ENCODE measurements at regions not wholly inside any gene's neighbourhood (a gene's known extent, or its start where the extent isn't known, plus 50 kb on each side); places are given as distances from the start of the nearest gene placed in this dataset.

- Histone ChIP-seq H3K4me2 (no peak overlapping the region), H3K4me3 (no peak overlapping the region), H3K9me2 (ENCODE audit: insufficient read depth) (no peaks in the 10 kb centered on the region; the same call in 1 of the 2 replicates), H3K4me1 (replicated peaks; ENCODE audit: insufficient read depth) (no peaks in the 10 kb centered on the region), H3K27ac (no peak overlapping the region), H3K9me3 (ENCODE audit: insufficient read depth, low read depth) (no peaks in the 10 kb centered on the region), H3K79me2 (ENCODE audit: low read depth) (no peaks in the 10 kb centered on the region), H4K20me1 (ENCODE audit: insufficient read depth) (no peaks in the 10 kb centered on the region), H3K27me3 (ENCODE audit: insufficient read depth, low read depth) (no peaks in the 10 kb centered on the region), H3K36me3 (ENCODE audit: low read depth) (no peaks in the 10 kb centered on the region), H2AFZ (no peak overlapping the region), H3F3A (ENCODE audit: insufficient read depth, low read depth) (no peaks in the 10 kb centered on the region)
- no TSS peak for BruUV-seq (replicated peaks)
- POLR2A ChIA-PET (ENCODE audit: unreplicated experiment) = no interaction called here
- CTCF ChIA-PET = no interaction called here
- DNase-seq = no peak
- intact Hi-C loops (cut with micrococcal nuclease; ENCODE audit: unreplicated experiment) = loop anchor here (10.0 kb wide), 2 partner anchors 196 to 1484 kb away; no protein-coding TSS in a partner anchor
- TF ChIP-seq CTCF (conservative IDR thresholded peaks at IDR 0.05) = no peak
- TF ChIP-seq EZH2 (IDR thresholded peaks at IDR 0.05; ENCODE audit: low read depth) = no peak
Measured at GRCh38 chr5:145689235-145689634, 145.9 kb downstream of the PRELID2 start.

- no peaks in the 10 kb centered on the region for H3K79me2 ChIP-seq (ENCODE audit: low read depth)
- TF ChIP-seq EZH2 (IDR thresholded peaks at IDR 0.05; ENCODE audit: low read depth) (no peak), CTCF (conservative IDR thresholded peaks at IDR 0.05) (no peak)
- no TSS peak for BruUV-seq (replicated peaks)
- peaks cover 4% of the 10 kb centered on the region; the same call in 1 of the 2 replicates for H3K9me2 ChIP-seq (ENCODE audit: insufficient read depth)
- ChIA-PET CTCF (interaction anchor here (0.6 kb wide), 1 partner anchor 443 kb away, joined by 3 read pairs; no protein-coding TSS in a partner anchor), POLR2A (ENCODE audit: unreplicated experiment) (no interaction called here)
- no peak overlapping the region for H3K4me2 ChIP-seq
- intact Hi-C loops (cut with micrococcal nuclease; ENCODE audit: unreplicated experiment) = loop anchor here (10.0 kb wide), 2 partner anchors 197 to 1483 kb away; no protein-coding TSS in a partner anchor
- H4K20me1 ChIP-seq (ENCODE audit: insufficient read depth) = no peaks in the 10 kb centered on the region
- no peaks in the 10 kb centered on the region for H3K27me3 ChIP-seq (ENCODE audit: insufficient read depth, low read depth)
- no peaks in the 10 kb centered on the region for H3F3A ChIP-seq (ENCODE audit: insufficient read depth, low read depth)
- no peaks in the 10 kb centered on the region for H3K4me1 ChIP-seq (replicated peaks; ENCODE audit: insufficient read depth)
- H3K4me3 ChIP-seq = no peak overlapping the region
- DNase-seq = no peak
- H3K27ac ChIP-seq = no peak overlapping the region
- H3K36me3 ChIP-seq (ENCODE audit: low read depth) = no peaks in the 10 kb centered on the region
- H2AFZ ChIP-seq = no peak overlapping the region
- H3K9me3 ChIP-seq (ENCODE audit: insufficient read depth, low read depth) = no peaks in the 10 kb centered on the region
Measured at GRCh38 chr5:145687943-145688342, 147.2 kb downstream of the PRELID2 start.

GRCh38 chr5:145685417-145685816, 149.7 kb downstream of the PRELID2 start:
- H3K27ac ChIP-seq = no peak overlapping the region
- H3K27me3 ChIP-seq (ENCODE audit: insufficient read depth, low read depth) = no peaks in the 10 kb centered on the region
- intact Hi-C loops (cut with micrococcal nuclease; ENCODE audit: unreplicated experiment) = loop anchor here (10.0 kb wide), 2 partner anchors 199 to 1481 kb away; no protein-coding TSS in a partner anchor
- peaks cover 4% of the 10 kb centered on the region; the same call in 1 of the 2 replicates for H3K9me2 ChIP-seq (ENCODE audit: insufficient read depth)
- H3K4me3 ChIP-seq = no peak overlapping the region
- no peak overlapping the region for H2AFZ ChIP-seq
- H4K20me1 ChIP-seq (ENCODE audit: insufficient read depth) = no peaks in the 10 kb centered on the region
- POLR2A ChIA-PET (ENCODE audit: unreplicated experiment) = no interaction called here
- H3K79me2 ChIP-seq (ENCODE audit: low read depth) = no peaks in the 10 kb centered on the region
- no TSS peak for BruUV-seq (replicated peaks)
- TF ChIP-seq CTCF (conservative IDR thresholded peaks at IDR 0.05) (no peak), EZH2 (IDR thresholded peaks at IDR 0.05; ENCODE audit: low read depth) (no peak)
- H3K4me1 ChIP-seq (replicated peaks; ENCODE audit: insufficient read depth) = no peaks in the 10 kb centered on the region
- DNase-seq = peak in 1 of 2 experiments; percentile 10
- no peaks in the 10 kb centered on the region for H3K9me3 ChIP-seq (ENCODE audit: insufficient read depth, low read depth)
- CTCF ChIA-PET = no interaction called here
- H3F3A ChIP-seq (ENCODE audit: insufficient read depth, low read depth) = no peaks in the 10 kb centered on the region
- H3K36me3 ChIP-seq (ENCODE audit: low read depth) = no peaks in the 10 kb centered on the region
- no peak overlapping the region for H3K4me2 ChIP-seq
